GM12873 (cell line): ENCODE measurements at regions not wholly inside any gene's neighbourhood (a gene's known extent, or its start where the extent isn't known, plus 50 kb on each side); places are given as distances from the start of the nearest gene placed in this dataset.

Experiments
- TF ChIP-seq, protein P1 (sequence below): IDR thresholded peaks from 2 replicates; pipeline ENCODE4 v1.5.1; 2012; ENCODE audit warnings: low read depth, mild to moderate bottlenecking, moderate library complexity, low read length, control low read depth; ENCODE audit not compliant: insufficient read depth; ENCODE audit errors: missing control alignments

DNA sequence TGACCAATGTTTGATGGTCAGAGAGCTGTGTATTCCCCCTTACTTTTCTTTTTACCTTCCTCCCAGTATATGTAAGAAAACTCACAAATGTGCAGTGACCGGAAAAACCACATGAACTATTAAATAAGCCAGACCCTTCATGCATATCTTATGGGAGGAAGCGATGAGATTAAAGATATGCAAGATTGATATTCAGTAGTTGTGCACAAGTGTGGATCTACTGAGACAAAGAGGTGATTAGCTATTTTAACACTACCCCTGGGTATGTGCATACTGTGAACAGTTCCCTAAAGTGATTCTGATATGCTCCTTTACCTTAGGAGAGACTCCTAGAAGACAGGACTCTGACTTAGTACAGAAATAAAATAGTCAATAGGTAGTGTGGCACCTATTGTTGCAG is 328.3 kb downstream of the EPHA4 start:
- TF ChIP-seq, protein P1, sequence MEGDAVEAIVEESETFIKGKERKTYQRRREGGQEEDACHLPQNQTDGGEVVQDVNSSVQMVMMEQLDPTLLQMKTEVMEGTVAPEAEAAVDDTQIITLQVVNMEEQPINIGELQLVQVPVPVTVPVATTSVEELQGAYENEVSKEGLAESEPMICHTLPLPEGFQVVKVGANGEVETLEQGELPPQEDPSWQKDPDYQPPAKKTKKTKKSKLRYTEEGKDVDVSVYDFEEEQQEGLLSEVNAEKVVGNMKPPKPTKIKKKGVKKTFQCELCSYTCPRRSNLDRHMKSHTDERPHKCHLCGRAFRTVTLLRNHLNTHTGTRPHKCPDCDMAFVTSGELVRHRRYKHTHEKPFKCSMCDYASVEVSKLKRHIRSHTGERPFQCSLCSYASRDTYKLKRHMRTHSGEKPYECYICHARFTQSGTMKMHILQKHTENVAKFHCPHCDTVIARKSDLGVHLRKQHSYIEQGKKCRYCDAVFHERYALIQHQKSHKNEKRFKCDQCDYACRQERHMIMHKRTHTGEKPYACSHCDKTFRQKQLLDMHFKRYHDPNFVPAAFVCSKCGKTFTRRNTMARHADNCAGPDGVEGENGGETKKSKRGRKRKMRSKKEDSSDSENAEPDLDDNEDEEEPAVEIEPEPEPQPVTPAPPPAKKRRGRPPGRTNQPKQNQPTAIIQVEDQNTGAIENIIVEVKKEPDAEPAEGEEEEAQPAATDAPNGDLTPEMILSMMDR: no peak

DNA sequence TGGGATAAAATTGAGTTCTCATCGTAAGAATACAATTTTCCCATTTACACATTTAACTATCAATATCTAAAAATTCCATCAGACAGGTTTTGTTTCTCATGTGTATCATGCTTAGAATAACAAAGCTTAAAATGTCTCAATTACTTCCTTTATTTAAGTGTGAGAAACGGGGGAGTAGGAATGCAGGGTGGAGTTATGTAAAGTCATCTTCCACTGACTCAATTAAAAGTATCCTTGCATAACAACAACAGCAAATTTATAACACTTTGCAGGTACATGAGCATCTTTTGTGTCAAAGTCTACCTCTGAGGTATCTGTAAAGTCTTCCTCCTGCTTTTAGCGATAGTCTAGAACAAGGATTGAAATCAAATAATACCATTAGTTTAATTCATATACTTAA is 327.1 kb downstream of the EPHA4 start:
- TF ChIP-seq, protein P1: no peak

DNA sequence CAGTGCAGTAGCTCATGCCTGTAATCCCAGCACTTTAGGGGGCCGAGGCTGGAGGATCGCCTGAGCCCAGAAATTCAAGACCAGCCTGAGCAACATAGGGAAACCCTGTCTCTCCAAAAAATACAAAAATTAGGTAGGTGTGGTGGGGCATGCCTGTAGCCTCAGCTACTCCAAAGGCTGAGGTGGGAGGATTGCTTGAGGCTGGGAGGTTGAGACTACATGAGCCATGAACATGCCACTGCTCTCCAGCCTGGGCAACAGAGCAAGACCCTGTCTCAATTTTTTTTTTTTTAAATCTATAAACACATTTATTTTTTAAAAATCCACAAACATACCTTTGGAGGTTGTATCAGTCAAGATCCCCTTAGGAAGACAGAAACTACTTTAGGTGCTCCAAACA is 326.3 kb downstream of the EPHA4 start:
- TF ChIP-seq, protein P1: no peak

DNA sequence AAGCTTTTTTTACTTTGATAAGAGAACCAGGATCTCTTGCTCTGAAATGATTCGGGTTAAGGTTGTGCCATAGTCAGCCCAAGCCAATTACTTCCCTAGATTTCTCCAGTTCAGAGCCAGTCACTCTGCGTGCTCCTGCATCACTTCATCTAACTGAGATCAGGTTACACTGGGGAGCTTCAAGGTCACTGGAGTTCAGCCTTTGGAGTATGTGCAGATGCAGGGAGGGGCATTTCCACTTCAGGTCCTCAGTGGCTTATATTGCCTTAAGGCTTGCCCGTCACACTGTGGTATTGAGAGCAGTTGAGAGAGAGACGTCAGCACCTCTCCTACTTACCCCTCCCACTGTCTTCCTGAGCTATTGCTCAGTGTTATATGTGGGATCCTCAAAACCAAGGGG is 317.8 kb downstream of the EPHA4 start:
- TF ChIP-seq, protein P1: no peak

DNA sequence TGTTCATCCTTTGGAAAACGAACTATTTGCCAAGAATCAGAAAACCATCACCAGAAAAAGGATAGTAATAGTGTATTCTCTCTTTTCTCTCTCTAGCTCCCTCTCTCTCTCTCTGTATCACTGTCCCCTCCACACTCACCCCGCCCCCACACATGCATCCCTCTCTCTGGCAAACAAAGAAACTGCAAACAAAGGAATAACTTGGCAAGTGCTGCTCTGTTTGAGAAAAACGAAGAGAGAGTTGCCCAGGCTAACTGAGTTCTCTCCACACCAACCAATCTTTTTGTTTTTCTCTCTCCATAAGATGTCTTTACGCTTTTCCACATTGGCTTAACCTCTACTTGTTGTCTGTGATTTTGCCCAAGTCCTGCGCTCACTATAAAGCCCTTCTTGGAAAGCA is 316.2 kb downstream of the EPHA4 start:
- TF ChIP-seq, protein P1: no peak

DNA sequence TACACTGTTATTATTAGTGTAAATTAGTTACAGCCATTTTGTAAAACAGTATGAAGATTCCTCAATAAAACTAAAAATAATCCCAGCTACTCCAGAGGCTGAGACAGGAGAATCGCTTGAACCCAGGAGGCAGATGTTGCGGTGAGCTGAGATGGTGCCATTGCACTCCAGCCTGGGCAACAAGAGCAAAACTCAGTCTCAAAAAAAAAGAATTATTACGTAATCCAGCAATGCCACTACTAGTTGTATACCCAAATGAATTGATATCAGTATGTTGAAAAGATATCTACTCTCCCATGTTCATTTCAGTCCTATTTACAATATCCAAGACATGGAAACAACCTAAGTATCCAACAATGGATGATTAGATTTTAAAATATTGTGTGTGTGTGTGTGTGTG is 313.6 kb downstream of the EPHA4 start:
- TF ChIP-seq, protein P1: no peak

DNA sequence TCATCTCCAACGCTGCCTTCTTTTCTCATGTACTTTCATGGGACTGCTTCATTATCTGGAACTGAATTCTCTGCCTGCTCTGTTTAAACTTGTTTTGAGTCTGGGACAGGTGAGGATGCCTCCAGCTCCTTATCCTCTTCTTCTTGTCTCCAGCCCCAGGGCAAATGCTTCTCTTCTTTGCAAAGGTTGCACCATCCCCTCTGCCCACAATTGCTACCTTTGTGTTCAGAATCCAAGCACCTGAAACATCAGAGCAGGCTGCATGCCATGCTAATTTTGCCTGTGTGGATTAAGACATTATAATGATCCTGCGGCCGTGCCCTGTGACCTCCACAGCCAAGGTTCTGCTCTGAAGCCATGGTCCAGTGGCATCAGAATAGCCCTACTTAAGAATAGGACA is 309.5 kb downstream of the EPHA4 start:
- TF ChIP-seq, protein P1: no peak
